Pancreas (tissue), 10 donors: ENCODE measurements at regions not wholly inside any gene's neighbourhood (a gene's known extent, or its start where the extent isn't known, plus 50 kb on each side); places are given as distances from the start of the nearest gene placed in this dataset.

Experiments
- ATAC-seq, 4 donors: fragments of 200-7000 bp; cut with Tn5 transposase; one replicate each; pipeline versions ENCODE4 v1.8.0 to v1.9.1; 2020; ENCODE audit warnings: mild to moderate bottlenecking in 4 of 4, moderate library complexity in 4 of 4
- DNase-seq, 6 donors: peaks; one replicate each; pipeline ENCODE4 v3.0.0-alpha.2; 2020
- FAIRE-seq: peaks from 2 replicates; lab custom pipeline; 2012; peaks lifted over from hg19 to GRCh38; lab: Jason Lieb, UNC
- H3K27ac ChIP-seq, 4 donors: fragments of 200-600 bp; sonication (generic); 1 replicate in 3 of 4; 2 replicates in 1 of 4; pipeline versions ENCODE4 v1.5.0 to v1.8.0; 2020
- H3K27me3 ChIP-seq, 4 donors: fragments of 200-600 bp; one replicate each; pipeline ENCODE4 v1.8.0; 2021
- H3K36me3 ChIP-seq, 3 donors: fragments of 200-600 bp; sonication (generic) in 1 of 3; one replicate each; pipeline versions ENCODE4 v1.5.0 to v1.8.0; 2020 to 2021
- H3K4me1 ChIP-seq, 3 donors: fragments of 200-600 bp; one replicate each; pipeline ENCODE4 v1.8.0; 2021
- H3K4me3 ChIP-seq, 4 donors: fragments of 200-600 bp; sonication (generic) in 2 of 4; one replicate each; pipeline versions ENCODE4 v1.5.0 to v1.8.0; 2020 to 2021
- H3K9me3 ChIP-seq, 4 donors: fragments of 200-600 bp; one replicate each; pipeline ENCODE4 v1.8.0; 2021
- CTCF ChIP-seq, 4 donors: fragments of 200-600 bp; sonication (generic) in 3 of 4; IDR thresholded peaks; one replicate each; pipeline versions ENCODE4 v1.5.0 to v1.8.0; 2021; ENCODE audit warnings: antibody characterized with exemption in 4 of 4
- WGBS, 2 donors: extraction: QIAGEN DNeasy Blood & Tissue Kit; methylation state at CpG; one replicate each; pipeline ENCODE4 v1.1.7; 2013; 5-methylcytosine and 5-hydroxymethylcytosine counted together
- intact Hi-C, 3 donors: fragments of 100-400 bp; cut with DNase I; formaldehyde crosslinking; loops; one replicate each; pipeline versions ENCODE4 v1.11.1 to v1.14.2; 2022
- donor health status: healthy with polysubstance abuse.
- donor health status: DM: no; HTN: no; CAD: no; lungs with moderate emphysema.
- donor health status: DM: no; HTN: no; CAD: no.
- donor health status: control.
- donor health status: control.
- donor health status: Bipolar disorder and iron deficiency.
- donor health status: DM: yes; HTN: yes; CAD: no.
- donor health status: DM: no; HTN: no; CAD: no.
- donor health status: DM: no; HTN: no; CAD: no.
- donor health status: DM: yes; HTN: yes; CAD: no.

- no peaks in the 10 kb centered on the region for H3K9me3 ChIP-seq
- no peak for TF ChIP-seq CTCF (IDR thresholded peaks at IDR 0.05)
- ATAC-seq (no peak), DNase-seq (no peak), FAIRE-seq (no peak)
- no peak overlapping the region for H3K4me3 ChIP-seq
- no peak overlapping the region for H3K27ac ChIP-seq
- no peaks in the 10 kb centered on the region for H3K27me3 ChIP-seq
- H3K4me1 ChIP-seq = no peaks in the 10 kb centered on the region
- no peaks in the 10 kb centered on the region for H3K36me3 ChIP-seq
- intact Hi-C loops = no loop called here
These were observed 496.7 kb downstream of the C6orf118 start for GRCh38 chr6:164812706-164813105.

GRCh38 chr6:164807125-164807524 lies 502.3 kb downstream of the C6orf118 start:
- ATAC-seq = no peak
- TF ChIP-seq CTCF (IDR thresholded peaks at IDR 0.05) = no peak
- DNase-seq = no peak
- Histone ChIP-seq H3K9me3 (no peaks in the 10 kb centered on the region), H3K27me3 (no peaks in the 10 kb centered on the region), H3K4me3 (no peak overlapping the region), H3K4me1 (no peaks in the 10 kb centered on the region), H3K36me3 (no peaks in the 10 kb centered on the region), H3K27ac (no peak overlapping the region)
- no peak for FAIRE-seq
- WGBS, 2 donors = 37 to 53% methylated on average over 2 of the region's 2 CpGs
- intact Hi-C loops = no loop called here

GRCh38 chr6:164795056-164795815 lies 514.2 kb downstream of the C6orf118 start:
- ATAC-seq (no peak), FAIRE-seq (no peak), DNase-seq (no peak)
- Histone ChIP-seq H3K27ac (no peak overlapping the region), H3K27me3 (no peaks in the 10 kb centered on the region), H3K36me3 (no peaks in the 10 kb centered on the region), H3K9me3 (no peaks in the 10 kb centered on the region), H3K4me3 (no peak overlapping the region), H3K4me1 (no peaks in the 10 kb centered on the region)
- intact Hi-C loops = no loop called here
- 45 to 53% methylated on average over 9 of the region's 9 CpGs for WGBS, 2 donors
- no peak for TF ChIP-seq CTCF (IDR thresholded peaks at IDR 0.05)

- Histone ChIP-seq H3K27ac (no peak overlapping the region), H3K4me3 (no peak overlapping the region), H3K9me3 (no peaks in the 10 kb centered on the region), H3K4me1 (no peaks in the 10 kb centered on the region), H3K36me3 (no peaks in the 10 kb centered on the region), H3K27me3 (no peaks in the 10 kb centered on the region)
- intact Hi-C loops = no loop called here
- FAIRE-seq (no peak), DNase-seq (no peak), ATAC-seq (no peak)
- WGBS, 2 donors = 25 to 36% methylated on average over 1 of the region's 1 CpG
- TF ChIP-seq CTCF (IDR thresholded peaks at IDR 0.05) = no peak
These were observed 516.7 kb downstream of the C6orf118 start for GRCh38 chr6:164792666-164793065.

GRCh38 chr6:164791498-164791897 lies 517.9 kb downstream of the C6orf118 start:
- Histone ChIP-seq H3K36me3 (no peaks in the 10 kb centered on the region), H3K27me3 (no peaks in the 10 kb centered on the region), H3K27ac (no peak overlapping the region), H3K4me3 (no peak overlapping the region), H3K9me3 (no peaks in the 10 kb centered on the region), H3K4me1 (no peaks in the 10 kb centered on the region)
- ATAC-seq (no peak), DNase-seq (no peak), FAIRE-seq (no peak)
- intact Hi-C loops = no loop called here
- no peak for TF ChIP-seq CTCF (IDR thresholded peaks at IDR 0.05)
